Endometrium (tissue), 2 donors: ENCODE measurements at regions not wholly inside any gene's neighbourhood (a gene's known extent, or its start where the extent isn't known, plus 50 kb on each side); places are given as distances from the start of the nearest gene placed in this dataset.
"Not testable (repeated sequence)": the region's sequence is repeated elsewhere in the genome, so short reads cannot be mapped to it uniquely, and the experiment has no call there.

Experiments used
- FAIRE-seq: peaks from 2 replicates; lab custom pipeline; 2012; peaks lifted over from hg19 to GRCh38; lab: Jason Lieb, UNC
- donor health status: control.
- donor health status: control.

DNA sequence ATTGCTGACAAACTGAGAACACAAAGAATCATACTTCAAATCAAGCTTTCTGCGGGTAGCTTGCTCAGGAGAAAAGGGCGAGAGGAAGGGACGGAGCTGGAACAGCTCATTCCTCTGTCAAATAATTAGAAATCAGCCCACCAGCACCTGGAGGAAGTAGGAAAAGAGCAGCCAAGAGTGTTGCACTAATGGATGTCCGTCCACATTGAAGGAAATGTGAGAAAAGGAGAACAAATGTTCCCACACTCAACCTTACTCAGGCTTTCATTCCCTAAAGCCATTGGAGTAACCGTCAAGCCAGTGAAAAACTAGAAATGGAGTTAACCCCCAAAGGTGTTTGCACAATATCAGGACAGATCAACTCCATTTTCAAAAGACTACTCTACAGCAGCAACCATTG, 233.0 kb upstream of the PRKD1 start:
- no peak for FAIRE-seq

DNA sequence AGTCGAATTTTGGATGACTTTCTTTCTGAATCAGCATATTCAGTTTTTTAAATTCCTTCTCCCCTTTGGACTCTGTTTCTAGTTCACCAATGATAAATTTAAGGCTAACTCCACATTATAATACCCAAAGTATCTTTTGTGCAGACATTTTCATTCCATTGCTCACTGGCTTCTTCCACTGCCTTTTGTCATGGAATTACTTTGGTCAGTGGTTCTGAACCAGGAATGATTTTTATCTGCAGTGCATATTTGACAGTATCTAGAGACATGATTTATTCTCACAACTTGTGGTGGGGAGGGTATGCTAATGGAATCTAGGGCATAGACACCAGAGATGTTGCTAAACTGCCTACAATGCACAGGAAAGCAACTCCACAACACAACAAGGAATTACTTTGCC, 234.4 kb upstream of the PRKD1 start:
- no peak for FAIRE-seq

DNA sequence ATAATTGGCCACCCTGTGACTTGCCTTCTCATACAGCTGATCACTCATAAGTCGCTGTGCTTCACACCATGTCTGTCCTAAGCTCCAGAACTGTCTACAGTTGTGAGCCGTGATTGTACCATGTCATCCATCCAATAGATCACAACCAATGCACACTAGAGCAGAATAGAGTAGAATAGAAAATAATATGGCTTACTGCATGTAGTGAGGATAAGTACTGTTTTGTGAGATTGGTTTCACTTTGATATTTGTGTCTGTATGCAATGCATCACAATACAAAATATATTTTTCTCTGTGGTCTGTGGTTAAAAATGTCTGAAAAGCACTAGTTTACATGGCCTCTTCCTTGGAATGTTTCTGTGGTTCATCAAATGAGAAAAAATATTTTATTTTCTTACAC, 237.6 kb upstream of the PRKD1 start:
- no peak for FAIRE-seq

DNA sequence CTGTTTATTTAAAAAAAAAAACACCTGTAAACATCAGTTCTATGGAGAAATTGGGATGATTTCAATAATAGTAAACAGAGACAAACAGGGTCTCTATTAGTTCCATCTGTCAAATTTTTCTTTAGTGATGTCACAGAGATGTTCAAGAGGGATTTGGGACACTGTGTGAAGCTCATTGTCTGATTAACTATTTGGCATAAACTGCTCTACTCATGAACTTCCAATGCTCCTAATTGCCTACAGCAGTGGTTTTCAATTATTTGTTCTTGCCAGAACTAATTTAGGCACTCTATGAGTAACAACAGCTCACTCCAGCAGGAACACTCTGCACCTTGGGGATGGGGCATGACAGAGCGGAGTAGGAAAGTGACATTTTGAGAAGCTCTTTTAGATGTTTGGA, 250.1 kb upstream of the PRKD1 start:
- no peak for FAIRE-seq

DNA sequence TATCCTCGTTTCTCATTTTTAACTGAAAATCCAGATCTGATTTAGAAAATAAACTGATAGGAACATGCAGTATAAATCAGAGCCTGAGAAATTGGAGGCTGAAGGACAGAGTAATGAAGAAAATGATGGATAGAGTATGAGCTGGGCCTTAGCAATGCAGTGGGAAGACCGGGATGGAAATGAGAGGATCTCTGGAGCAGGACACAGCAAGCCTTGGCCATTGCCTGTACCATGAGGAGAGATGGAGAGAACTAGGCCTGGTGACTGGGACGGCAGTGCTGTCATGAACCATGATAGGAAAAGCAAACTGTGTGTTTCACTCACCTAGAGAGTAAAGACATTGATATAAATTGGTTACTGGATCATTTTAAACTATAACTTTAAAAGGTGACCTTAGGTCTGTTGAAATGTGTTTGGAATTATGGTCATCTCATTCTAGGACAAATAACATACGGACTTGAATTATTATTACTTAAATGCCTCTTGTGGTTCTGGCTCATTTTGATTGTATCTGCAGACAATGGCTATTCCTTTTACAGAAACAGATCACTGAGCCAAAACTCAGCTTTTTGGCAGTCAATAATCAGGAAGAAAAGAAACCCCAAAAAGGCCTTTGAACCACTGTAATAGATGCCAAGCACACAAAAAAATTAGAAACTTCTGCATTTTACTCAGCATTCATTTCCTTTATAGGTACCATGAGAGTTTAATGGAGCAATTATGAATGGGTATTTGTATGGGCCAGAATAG, 251.9 kb upstream of the PRKD1 start:
- no peak for FAIRE-seq

DNA sequence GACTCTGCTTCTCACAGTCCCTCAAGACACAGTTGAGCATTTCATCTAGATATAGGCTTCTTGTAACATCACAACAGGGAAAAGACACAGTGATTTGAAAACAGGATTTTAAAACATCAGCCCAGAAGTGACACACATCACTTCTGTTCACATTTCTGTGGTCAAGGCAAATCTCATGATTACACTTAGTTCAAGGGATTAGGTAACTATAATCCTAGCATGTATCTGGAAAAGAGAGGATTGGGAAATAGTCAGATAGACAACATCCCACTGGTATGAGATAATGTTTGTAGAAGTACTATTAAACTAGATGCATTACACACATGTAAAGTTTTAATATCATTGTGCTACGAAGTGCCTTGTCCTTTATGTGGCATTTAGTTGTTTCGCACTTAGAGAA, 252.6 kb upstream of the PRKD1 start:
- FAIRE-seq = no peak

DNA sequence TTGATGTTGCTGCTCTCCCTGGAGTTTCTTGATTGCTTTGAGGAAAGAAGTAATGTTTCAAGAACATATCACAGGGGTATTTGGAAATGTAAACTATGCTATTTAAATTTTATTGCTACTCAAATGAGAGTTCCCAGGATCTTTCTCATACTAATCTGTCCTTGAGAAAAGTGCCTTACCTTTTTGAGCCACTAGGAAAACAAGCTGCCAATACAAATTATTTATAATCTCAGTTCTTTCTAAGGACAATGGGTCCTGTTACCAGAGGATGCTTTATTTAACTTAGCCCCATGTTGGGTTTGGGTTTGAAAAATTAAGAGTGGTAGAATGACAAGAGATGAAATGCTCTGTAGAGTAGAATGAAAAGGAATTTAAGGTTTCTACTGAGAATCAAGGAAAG, 258.2 kb upstream of the PRKD1 start:
- FAIRE-seq = no peak

DNA sequence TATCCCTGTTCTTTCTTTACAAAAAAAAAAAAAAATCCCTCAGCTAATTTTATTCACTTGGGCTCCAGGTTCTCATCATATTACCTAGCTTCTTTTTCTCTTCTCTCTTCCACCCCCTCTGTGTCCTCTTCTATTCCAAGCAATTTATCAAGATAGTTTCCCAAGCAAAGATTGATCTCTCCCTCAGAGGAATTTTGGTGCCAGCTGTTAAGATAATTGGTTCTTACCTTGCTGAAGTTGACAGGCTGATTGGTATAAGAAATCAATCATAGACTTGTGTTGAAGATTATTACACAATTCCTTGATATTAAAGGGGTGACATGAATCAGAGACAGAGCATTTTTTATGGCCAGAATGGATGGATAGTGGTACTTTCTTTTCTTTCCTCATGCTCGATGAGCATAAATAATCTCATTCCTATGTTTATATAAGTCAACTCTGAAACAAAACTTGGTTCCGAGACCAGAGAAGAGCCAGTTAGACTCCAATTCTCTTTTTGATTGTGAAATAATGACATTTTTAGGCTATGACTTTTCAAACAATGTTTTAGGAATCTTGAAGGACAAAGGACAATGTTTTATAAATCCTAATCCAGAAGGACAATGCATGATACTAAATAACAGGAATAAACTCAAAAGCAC, 264.1 kb upstream of the PRKD1 start:
- no peak for FAIRE-seq

DNA sequence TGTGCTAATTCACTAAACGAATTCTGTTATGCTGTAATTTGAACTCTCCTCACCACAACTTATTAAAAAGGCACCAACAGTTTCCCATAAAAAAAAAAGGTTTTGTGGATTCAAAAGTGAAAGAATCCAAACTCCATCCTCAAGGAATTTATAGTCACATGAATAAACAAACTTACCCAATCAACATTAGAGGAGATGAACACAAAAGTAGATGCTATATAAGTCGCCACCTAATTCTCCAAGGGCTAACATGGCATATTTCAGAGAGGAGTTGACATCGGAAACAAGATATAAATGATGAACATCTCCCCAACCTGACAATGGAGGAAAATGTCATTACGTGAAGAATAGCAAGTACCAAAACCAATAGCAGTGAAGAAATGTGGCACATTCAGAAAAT, 265.5 kb upstream of the PRKD1 start:
- no peak for FAIRE-seq

DNA sequence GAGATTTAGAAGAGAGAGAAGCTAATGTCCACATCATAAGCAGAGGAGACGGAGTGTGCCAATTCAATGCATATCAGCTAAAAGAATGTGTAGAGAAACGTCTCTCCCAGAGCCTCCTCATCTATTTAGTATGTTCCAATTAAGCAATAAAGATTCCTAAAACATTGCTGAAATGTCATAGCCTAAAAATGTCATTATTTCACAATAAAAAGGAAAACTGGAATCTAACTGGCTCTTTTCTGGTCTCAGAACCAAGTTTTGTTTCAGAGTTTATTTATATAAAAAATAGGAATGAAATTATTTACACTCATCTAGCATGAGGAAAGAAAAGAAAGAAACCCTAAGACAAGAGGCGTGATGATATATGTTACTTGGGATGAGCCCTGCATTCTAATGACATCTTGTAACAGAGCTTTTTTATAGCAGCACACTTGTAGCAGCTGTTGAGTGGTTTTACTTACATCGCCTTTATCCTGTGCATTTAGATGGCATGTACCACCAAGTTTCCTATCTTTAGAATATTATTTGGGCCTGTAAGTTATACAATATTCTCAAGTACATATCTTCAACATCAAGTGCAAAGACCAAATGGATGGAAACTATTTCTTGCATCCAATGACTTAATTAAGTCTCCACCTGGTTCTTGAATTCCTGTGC, 266.3 kb upstream of the PRKD1 start:
- no peak for FAIRE-seq

DNA sequence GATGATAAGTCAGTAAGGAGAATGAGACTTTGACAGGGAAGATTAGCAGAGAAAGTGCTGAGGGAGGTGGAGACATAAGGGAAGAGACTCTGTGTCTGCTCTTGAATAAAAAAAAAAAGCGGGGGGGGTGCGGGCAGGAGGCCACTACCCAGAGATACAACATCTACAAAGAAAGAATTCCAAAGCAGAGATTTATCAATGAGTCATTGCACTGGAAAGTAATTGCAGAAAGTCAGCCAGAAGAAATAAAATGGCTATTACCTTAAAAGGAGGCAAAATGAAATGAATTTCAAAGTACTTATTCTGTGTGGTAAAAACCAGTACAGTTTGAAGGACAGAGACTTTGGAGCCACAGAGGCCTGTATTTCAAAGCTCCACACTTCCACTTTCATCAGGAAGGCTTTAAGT, 267.1 kb upstream of the PRKD1 start:
- FAIRE-seq = peak; percentile 23

DNA sequence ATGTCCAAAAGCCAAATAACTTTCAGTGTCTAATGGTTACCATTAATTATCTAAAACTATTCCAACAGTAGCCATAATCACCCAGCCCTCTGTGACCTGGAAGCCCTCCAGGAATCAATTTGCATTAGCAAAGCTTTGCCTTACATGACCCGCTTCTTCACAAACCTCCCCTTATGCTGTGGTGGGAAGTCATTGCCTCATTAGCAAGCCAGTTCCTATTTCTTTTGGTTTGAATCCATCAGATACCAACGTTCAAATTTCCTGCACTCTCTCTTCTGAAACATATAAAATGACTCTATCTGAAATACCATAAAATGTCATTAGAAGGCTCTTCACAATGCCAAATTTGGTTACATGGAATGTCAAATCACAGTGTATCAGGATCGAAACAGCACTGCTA, 268.3 kb upstream of the PRKD1 start:
- no peak for FAIRE-seq

DNA sequence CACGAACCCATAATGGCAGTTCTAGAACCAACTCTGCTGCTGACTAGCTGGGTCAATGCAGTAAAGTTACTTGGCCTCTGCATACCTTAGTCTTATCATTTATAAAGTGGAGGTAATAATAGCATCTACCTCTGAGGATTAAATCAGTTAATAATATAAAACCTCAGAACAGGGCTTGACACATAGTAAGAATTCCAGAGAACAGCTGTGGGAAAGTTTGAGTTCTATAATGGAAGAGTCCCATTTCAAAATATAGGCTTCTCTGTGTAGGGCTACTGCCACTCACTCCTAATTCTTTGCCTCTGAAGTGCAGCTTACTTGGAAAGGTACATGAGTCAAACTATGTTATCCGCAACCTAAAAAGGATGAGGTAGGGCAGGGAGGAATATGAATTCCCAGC, 269.2 kb upstream of the PRKD1 start:
- no peak for FAIRE-seq

DNA sequence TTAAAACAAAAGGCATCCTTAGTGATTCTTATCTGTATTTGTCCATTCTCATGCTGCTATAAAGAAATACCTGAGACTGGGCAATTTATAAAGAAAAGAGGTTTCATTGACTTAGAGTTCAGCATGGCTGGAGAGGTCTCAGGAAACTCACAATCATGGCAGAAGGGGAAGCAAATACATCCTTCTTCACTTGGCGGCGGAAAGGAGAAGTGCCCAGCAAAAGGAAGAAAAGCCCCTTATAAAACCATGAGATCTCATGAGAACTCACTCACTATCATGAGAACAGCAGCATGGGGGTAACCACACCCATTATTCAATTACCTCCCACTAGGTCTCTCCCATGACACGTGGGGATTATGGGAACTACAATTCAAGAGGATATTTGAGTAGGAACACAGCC, 271.1 kb upstream of the PRKD1 start:
- FAIRE-seq = not testable (repeated sequence)

DNA sequence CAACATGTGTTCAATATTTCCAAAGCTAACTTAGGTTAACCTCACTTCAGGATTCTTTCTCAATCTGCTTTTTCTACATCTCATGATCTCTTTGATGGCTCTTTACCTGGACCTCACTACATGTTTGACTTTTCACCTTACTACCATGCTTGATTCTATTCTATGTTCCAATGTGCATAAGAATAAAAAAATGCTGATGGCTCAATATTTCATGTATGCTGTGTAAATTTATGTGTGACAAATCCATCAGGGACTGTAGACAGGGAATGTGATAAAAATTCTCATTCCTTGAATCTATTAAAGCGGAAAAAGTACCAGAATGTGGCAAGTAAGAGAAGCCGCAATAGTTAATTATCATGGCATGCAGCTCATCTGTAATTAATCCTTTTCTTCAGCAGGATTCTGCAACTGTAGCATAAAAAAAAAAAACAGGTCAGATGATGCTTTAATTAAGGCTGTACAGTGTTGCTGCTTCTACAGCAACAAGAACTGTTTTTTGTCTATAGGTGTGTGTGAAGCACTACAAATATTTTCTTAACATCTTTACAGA, 276.9 kb upstream of the PRKD1 start:
- no peak for FAIRE-seq

DNA sequence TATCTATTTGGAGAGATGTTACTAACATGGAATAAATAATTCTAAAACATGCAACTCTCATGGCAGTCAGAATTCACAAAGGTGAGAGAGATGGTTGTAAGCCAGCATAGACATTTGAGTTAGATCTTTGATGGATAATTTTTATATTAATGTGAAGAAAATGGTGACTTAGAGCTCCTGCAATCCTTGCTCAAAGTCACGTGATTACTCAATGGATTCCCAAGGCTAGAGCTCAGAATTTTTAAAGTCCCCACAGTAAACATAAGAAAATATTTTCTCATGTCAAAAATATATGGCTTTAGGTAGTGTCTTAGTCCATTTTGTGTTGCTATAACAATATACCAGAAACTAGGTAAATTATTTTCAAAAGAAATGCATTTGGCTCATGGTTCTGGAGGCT, 281.5 kb upstream of the PRKD1 start:
- no peak for FAIRE-seq

DNA sequence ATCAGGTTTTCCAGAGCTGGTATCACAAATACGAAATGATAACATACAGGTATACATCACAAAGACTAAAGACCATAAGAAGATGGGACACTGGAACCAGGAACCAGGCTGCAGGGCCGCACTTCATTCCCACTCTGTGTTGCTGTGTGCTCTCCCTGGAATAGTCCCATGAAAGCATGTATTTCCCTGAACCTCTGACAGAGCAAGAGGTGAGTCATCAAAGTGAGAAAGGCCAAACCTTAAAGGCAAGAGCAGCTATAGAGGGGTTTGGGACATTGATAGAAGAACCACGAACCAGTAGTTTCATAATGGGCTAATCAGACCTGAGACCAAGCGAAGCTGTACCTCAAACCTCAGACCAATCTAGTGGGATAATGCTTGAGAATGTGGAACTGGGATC, 283.0 kb upstream of the PRKD1 start:
- no peak for FAIRE-seq

DNA sequence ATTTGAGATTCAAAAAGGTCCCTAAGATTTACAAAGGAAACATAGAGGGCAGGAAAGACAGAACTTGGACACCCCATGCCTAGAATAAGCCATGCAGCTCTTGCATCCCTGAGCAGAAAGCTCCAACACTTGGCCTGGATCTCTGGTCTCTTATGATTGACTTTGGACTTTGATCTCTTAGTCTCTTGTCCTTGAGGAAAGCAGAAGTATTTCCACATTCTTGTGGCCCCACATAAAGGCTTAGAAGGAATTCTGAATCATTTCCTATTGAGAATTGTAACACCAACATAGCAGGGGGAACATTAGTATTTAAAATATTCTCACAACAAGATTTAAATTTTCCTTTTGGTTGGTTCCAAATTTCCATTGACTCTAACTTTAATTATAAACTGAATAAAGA, 283.7 kb upstream of the PRKD1 start:
- FAIRE-seq = no peak

DNA sequence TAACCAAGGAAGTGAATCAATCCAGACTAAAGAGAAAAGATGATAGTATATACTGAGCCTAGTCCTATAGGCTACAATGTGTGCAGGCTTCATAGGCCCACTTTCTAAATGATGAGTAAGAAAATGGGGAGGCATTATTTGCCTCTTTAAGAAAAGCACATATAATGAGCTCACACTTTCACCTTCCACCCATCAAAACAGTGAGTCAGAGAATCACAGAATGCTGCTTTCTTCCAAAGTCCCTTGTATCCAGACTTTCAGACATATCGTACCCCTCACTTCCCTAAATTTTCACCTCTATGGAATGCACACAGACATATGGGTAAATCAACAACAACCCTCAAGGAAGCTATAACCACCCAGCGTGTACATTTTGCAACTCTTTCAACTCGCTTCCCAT, 286.4 kb upstream of the PRKD1 start:
- FAIRE-seq = no peak

DNA sequence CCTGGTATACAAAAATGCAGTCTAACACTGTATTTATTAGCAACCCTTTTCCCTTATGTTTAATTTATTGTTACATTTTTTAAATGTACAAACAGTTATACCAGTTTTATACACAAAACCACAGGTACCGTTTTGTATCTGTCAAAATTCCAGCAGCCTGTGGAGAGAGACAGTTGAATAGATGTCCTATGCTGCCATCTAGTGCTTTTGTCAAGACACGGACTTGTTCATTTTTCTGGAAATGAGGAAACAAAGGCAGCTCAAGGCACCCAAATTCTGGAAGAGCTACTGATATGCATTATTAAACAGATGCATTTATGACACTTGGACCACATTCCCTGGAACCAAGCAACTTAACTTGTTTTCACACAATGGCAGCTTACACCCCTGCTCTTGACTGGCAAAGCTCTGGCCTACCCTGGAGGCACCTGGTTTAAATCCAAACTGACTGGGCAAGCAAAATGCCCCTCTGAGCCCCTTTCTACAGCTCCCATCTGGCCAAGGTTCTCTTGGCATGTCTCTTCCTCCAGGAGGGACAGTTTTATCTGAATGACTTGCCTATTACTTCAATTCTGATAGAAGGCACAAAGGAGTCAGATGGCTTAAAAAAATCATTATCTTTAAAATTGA, 286.9 kb upstream of the PRKD1 start:
- FAIRE-seq = peak; percentile 37

DNA sequence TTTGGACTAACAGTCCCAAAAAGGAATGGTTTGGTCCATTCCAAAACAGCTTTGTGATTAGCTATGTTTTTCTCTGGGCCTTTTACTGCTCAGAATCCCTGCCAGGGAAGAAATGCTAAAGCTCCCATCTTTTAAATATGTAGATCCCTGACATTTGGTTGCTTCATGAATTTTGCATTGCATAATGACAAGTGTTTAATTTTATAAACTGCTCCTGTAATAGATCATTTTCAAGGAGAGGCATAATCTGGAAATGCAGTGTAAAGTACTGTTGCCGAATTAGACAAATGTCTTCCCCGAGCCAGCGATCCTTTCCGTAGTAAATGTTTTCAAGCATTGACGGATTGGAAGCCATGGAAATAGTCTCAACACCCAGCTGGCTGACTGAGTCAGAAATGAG, 291.3 kb upstream of the PRKD1 start:
- FAIRE-seq = no peak

DNA sequence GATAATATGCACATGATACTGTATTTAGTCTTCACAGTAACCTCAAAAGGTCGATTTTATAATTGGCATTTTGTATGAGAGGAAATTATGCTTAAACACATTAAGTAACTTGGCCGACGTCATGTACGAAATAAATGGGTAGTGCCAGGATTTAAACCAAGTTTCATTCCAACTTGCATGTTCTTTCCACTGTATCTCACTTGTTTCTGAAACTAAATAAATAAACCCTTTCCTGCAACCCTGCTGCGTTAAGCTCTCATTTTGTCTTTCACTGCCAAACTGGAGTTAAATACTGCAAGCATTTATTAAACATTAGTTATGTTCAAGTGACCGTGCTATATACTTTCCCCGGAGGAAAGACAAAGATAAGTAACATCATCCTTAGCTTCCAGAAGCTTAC, 293.9 kb upstream of the PRKD1 start:
- FAIRE-seq = no peak

DNA sequence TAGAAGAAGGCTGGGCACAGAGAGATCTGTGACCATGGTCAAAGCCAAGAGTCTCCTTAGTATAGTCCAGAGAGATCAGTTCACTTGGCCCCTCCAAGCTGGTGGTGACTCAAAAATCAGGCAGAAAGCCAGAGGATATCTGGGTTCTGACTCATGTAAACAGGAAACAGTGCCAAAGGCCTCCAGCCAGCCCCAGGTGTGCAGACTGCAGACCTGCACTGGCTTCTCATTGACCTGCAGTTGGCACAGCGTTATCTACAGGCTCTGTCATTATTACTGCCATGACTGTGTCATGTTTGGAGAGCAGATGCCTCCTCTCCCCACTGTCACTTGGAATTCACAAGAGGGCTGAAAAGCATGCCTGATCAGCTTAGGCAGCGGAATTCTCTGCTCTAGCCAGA, 295.7 kb upstream of the PRKD1 start:
- FAIRE-seq = no peak
